Left cardiac atrium (tissue), 4 donors: ENCODE measurements at regions not wholly inside any gene's neighbourhood (a gene's known extent, or its start where the extent isn't known, plus 50 kb on each side); places are given as distances from the start of the nearest gene placed in this dataset.
"Not testable (repeated sequence)": the region's sequence is repeated elsewhere in the genome, so short reads cannot be mapped to it uniquely, and the experiment has no call there.

Experiments used
- ATAC-seq, 2 donors: fragments of 200-7000 bp; cut with Tn5 transposase; one replicate each; pipeline ENCODE4 v1.9.1; 2020; ENCODE audit warnings: mild to moderate bottlenecking in 2 of 2, moderate library complexity in 2 of 2
- DNase-seq: peaks from one replicate; pipeline ENCODE4 v3.0.0-alpha.2; 2020
- intact Hi-C, 2 donors: fragments of 100-400 bp; cut with DNase I; formaldehyde crosslinking; loops; one replicate each; pipeline versions ENCODE4 v1.14.1 to v1.15.1; 2022 to 2023
- donor health status: DM: no; HTN: yes; CAD: no.
- donor health status: DM: no; HTN: yes; CAD: no; lungs with severe emphysema.
- donor health status: DM: yes; HTN: yes; CAD: no.
- donor health status: Dilated cardiomyopathy.

DNA sequence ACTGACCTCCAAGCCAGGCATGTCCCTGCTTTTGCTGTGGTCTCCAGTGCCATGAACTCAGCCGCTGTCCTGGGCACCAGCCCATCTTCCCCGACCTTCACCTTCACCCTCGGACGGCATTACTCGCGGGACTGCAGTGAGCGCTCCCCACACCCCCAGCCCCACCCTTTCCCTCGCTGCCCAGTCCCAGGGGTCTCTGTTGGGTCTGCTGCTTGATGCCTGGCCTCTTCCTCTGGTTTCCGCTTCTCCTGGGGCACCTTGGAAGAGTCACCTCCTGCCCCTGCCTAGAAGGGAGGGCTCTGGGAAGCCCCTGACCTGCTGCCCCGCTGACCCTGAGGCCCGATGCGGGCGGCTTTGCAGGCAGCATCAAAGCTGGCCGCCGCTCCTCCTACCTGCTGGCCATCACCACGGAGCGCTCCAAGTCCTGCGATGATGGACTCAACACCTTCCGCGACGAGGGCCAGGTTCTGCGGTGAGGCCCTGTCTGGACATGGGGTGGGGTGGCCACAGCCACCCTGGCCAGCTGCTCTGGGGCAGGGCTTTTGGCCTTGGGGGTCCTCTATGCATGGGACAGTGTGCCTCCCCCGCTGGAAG lies 102.3 kb downstream of the ZNF267 start:
- intact Hi-C loops, ATAC-seq, DNase-seq: not testable (repeated sequence)

DNA sequence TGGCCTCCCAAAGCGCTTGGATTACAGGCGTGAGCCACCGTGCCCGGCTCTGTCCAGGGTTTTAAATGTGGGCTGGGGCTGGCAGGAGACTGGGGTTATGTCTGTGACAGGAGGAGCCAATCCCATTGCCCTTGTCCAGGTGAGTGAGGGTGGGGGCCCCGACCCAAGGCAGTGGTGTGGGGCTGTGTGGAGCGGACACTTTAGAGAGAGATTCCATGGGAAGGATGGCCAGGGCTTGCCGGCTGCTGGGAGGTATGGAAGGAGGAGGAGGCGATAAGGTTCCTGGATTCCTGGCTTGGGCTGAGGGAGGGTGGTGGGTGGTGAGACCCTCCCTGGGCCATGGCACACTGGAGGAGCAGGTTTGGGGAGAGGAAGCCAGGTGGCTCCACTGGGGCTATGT lies 104.9 kb downstream of the ZNF267 start:
- intact Hi-C loops, ATAC-seq, DNase-seq: not testable (repeated sequence)

DNA sequence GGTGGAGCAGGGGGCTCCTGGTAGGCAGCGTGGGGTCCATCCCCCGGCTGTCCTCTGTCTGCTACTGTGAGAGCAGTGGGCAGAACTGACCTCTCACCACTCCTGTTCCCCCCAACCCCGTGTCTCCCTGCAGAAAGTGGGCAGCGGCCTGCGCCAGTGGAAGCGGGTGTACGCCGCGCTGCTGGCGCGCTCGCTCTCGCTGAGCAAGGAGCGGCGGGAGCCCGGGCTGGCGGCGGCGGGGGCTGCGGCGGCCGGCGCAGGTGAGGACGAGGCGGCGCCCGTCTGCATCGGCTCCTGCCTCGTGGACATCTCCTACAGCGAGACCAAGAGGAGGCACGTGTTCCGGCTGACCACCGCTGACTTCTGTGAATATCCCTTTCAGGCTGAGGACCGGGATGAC lies 108.1 kb downstream of the ZNF267 start:
- ATAC-seq = not testable (repeated sequence)

DNA sequence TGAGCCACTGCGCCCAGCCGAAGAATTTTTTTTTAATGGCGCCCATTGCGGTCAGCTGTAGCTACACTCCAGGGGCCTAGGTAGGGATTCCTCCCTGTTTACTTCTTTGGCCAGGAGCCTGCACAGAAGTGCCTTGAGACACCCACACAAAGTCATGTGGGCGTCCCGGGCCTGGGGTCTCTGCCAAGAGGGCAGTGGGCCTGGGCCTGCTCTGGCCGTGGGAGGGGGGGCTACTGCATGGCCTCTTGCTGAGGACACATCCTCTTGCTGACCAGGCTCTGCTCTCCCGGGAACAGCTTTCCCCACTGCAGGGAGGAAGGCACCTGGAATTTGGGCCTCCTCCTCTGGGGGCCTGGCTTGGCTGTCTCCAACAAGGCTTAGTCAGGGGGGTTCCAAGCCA lies 109.4 kb downstream of the ZNF267 start:
- intact Hi-C loops = not testable (repeated sequence)

More for the DNA sequence above, 108.1 kb downstream of the ZNF267 start:
- DNase-seq, intact Hi-C loops: not testable (repeated sequence)

DNA sequence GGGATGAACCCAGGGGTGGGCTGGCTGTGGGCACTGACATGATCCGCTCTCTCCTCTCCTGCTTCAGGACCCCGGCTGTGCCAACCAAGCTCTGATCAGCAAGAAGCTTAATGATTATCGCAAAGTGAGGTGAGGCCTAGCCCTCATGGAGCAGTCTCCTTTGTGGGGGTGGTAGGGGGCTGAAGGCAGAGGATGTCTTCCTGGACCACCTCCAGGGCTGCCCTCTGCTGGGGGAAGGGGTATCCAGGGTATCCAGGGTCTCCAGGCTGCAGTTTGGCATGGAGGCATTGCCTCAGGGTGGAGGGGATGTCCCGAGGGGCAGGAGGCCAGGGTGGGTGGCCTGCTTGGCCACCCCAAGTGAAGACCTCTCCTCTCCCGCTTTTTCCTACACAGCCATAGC lies 110.1 kb downstream of the ZNF267 start:
- intact Hi-C loops, DNase-seq, ATAC-seq: not testable (repeated sequence)

More for the DNA sequence above, 109.4 kb downstream of the ZNF267 start:
- not testable (repeated sequence) for DNase-seq, ATAC-seq

DNA sequence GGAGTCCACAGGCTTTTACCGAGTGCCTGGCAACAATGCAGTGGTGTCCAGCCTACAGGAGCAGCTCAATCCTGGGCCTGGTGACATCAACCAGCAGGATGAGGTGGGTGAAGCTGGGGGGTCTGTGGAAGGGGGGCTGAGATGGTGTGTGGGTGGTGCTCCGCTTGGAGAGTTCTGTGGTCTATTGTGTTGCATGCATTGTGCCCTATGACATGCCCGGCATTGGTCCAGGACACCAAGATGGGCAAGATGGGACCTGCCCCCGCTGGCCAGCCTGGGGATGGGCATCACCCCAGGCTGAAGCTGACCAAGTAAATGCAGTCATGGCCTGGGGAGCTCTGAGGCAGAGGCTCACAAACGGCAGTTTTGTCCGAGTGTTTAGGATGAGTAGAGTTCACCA lies 113.3 kb downstream of the ZNF267 start:
- DNase-seq, intact Hi-C loops, ATAC-seq: not testable (repeated sequence)

DNA sequence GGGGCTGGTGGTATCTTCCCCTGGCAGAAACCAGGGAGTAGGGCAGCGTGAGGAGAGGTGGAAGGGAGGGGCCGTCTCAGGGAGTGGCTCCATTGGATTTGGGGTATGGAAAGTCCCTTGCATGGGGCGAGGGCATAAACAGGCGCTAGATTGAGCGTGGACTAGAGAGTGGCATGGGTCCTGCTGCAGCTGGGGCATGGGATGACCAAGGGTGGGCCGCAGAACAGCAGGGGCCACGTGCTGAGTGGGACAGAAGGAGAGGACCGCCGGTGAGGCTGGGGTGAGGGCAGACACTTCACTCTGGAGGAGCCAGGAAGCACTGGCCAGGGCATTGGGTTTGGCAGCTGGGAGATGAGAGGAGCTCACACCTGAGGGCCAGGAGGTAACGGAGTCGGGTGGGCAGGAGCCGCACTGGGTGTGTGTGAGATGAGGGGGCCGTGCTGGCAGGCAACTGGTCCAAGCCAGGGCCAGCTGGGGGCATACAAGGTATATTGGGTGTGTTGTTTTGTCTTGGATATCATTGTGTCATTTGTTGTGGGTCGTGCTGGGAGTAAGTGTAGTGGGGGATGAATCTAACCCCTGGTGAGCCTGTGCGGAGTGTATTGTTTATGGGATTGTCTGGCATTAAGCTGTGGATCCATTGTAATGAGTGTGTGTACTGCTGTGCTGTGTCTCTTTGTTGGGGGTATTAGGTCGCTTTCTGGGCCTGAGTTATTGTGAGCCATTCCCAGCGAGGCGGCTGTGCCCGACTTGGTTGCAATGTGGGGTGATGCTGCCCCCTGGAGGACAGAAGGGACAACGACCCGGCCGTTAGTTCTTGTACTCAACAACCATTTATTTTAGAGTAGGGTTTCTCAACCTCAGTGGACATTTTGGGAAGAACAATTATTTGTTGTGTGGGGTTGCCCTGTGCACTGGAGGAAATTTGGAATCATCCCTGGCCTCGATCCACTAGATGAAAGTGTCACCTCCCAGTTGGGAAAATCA lies 115.3 kb downstream of the ZNF267 start:
- DNase-seq (peak; percentile 40), ATAC-seq (peak; percentile 57 to 78)
- intact Hi-C loops = not testable (repeated sequence)

DNA sequence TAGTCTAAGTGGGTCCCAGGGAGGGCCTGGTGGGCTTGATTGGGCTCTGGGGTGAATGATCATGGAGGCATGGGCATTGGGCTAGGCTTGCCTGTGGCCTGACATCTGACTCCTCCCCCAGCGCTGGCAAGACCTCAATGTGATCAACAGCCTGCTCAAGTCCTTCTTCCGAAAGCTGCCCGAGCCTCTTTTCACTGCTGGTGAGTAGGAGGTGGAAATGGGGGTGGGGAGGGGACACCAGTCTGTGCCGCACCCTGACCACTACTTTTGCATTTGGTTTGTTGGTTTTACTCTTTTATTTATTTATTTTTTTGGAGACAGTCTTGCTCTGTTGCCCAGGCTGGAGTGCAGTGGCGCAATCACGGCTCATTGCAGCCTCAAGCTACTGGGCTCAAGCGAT lies 116.7 kb downstream of the ZNF267 start:
- intact Hi-C loops, ATAC-seq: not testable (repeated sequence)

DNA sequence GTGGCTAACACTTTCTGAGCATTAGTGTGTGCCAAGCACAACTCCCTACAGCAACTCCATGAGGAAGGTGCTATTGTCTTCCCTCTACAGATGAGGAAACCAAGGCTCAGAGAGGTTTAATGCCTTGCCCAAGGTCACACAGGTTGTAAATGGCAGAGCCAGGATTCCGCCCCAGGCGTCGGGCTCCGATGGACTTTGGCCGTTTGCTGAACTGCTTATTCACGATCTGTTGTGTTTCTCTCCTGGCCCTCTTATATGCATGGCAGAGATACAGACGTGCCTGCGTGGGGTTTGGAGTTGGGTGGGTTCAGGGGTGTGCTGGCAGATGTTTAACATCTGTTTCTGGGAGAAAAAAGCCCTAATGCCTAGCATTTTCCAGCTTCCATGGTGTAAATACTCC lies 117.4 kb downstream of the ZNF267 start:
- intact Hi-C loops, DNase-seq, ATAC-seq: not testable (repeated sequence)

More for the DNA sequence above, 116.7 kb downstream of the ZNF267 start:
- not testable (repeated sequence) for DNase-seq

DNA sequence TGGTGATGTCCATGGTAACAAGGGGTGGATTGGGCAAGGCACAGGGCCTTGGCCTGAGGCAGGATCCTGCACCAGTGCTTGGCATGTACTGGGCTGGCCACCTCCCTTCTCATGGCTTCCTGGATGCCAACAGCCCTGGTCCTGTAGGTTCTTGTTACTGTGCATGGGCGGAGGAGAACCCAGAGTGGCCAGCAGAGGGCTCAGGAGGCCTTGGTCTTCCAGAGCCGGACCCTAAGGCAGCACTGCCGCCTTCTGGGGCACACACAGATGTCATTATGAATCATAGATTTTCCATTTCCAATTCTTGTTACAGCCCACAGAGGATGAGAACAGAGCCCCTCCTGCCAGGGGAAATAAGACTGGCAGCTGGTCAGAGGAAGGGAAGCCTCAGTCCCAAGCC lies 122.7 kb downstream of the ZNF267 start:
- ATAC-seq, intact Hi-C loops, DNase-seq: not testable (repeated sequence)

DNA sequence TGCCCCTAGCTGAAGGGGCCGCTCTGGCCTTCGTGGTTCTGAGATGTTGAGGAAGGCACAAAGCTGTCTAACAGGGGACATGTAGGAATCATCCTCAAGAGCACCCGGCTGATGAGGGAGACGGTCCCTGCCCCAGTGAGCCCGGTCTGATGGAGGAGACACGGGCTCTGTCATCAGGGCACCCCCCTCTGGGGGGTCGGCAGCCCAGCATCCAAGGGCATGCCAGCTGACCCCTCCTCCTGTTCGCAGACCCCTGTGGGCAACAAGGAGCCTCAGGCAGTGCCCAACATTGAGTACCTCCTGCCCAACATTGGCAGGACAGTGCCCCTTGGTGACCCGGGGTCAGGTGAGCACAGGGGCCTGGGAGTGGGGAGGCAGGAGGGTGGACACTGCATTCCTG lies 128.9 kb downstream of the ZNF267 start:
- ATAC-seq, DNase-seq, intact Hi-C loops: not testable (repeated sequence)

DNA sequence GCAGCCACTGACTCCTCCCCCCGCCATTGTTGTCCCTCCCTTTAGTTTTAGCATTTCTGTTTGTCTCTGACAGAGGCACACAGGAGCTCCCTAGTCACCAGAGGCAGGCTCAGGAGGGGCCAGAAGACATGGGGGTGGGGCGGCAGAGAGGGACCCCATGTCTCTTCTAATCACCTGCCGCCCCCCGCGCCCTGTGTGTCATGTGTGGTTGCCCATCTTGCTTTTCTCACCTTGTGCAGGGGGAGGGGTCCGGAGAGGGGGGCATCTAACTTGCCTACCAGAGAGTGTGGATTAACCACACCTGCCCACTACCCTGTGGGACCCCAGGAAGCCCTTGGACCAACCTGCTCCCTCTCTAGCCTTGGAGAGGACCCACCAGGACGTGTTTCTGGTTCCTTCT lies 130.2 kb downstream of the ZNF267 start:
- ATAC-seq, DNase-seq, intact Hi-C loops: not testable (repeated sequence)

DNA sequence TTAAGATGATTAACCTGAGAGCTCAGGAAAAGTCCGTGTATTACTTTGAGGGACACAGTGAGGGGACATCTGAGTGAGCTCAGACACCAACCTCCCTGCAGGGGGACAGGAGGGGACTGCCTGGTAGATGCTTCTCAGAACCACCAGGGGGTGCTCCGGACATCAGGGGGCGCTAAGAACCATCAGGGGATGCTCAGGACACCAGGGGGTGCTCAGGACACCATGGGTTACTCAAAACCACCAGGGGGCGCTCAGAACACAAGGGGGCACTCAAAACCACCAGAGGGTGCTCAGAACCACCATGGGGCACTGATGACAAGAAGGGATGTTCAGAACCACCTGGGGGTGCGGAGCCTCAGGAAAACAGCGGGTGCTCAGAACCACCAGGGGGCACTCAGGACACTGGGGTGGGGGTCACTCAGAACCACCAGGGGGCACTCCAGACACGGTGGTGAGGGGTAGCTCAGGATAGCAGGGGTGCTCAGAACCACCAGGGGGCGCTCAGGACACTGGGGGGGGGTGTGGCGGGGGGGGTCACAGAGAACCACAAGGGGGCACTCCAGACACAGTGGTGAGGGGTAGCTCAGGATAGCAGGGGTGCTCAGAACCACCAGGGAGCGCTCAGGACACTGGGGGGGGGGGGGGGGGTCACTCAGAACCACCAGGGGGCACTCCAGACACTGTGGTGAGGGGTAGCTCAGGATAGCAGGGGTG lies 165.3 kb downstream of the ZNF267 start:
- ATAC-seq, DNase-seq, intact Hi-C loops: not testable (repeated sequence)

DNA sequence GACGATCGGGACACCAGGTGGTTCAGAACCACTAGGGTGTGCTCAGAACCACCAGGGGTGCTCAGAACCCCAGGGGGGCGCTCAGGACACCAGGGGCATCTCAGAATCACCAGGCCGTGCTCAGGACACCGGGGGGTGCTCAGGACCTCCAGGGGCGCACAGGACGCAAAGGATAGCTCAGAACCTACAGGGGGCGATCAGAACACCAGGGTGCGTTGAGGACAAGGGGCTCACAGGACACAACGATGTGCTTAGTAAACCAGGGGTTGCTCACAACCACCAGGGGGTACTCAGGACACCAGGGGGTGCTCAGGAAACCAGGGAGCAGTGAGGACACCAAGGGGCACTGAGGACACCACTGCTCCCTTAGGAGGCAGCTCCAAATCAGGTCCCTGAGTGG lies 166.3 kb downstream of the ZNF267 start:
- intact Hi-C loops, DNase-seq, ATAC-seq: not testable (repeated sequence)

DNA sequence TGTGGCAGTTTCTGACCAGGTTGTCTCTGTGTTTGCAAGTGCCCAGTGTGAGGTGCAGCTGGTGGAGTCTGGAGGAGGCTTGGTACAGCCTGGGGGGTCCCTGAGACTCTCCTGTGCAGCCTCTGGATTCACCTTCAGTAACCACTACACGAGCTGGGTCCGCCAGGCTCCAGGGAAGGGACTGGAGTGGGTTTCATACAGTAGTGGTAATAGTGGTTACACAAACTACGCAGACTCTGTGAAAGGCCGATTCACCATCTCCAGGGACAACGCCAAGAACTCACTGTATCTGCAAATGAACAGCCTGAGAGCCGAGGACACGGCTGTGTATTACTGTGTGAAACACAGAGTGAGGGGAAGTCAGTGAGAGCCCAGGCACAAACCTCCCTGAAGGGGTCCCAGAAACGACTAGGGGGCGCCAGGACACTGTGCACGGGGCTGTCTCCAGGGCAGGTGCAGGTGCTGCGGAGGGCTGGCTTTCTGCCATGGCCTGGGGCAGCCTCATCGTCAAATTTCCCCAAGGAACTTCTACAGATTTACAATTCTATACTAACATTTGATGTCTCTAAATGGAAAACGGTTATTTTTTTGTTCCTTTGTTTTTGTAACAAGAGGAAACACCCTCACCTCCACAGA lies 187.0 kb upstream of the TP53TG3D start:
- intact Hi-C loops, ATAC-seq, DNase-seq: not testable (repeated sequence)

DNA sequence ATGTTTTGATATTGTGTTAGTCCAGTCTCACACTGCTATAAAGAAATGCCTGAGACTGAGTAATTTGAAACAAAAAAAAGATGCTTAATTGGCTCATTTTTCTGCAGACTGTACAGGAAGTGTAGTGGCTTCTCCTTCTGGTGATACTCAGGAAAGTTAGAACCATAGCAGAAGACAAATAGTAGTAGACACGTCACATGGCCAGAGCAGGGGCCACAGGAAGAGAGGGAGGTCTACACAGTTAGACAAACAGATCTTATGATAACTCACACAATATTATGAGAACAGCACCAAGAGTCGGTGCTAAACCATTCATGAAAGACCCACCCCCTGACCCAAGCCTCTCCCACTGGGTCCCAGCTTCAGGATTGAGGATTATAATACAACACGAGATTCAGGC lies 181.5 kb upstream of the TP53TG3D start:
- ATAC-seq, intact Hi-C loops, DNase-seq: not testable (repeated sequence)

DNA sequence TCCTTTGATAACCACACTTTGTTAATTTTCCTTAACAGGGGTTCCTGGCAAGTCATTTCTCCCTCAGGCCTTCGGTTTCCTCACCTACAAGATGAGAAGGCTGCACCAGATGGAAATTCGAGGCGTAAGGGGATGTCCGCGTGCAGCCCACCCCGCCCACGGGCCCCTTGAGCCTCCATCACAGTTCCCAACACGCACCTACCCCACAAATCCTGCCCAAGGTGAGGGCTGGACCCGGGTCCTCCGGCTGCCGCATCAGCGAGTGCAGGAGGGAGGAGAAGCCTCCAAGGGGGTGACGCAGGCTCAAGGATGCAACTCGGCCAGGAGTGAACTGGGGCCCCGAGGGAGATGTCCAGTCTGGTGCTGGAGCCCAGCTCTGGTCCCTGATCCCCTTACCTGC lies 169.2 kb upstream of the TP53TG3D start:
- ATAC-seq, DNase-seq, intact Hi-C loops: not testable (repeated sequence)

DNA sequence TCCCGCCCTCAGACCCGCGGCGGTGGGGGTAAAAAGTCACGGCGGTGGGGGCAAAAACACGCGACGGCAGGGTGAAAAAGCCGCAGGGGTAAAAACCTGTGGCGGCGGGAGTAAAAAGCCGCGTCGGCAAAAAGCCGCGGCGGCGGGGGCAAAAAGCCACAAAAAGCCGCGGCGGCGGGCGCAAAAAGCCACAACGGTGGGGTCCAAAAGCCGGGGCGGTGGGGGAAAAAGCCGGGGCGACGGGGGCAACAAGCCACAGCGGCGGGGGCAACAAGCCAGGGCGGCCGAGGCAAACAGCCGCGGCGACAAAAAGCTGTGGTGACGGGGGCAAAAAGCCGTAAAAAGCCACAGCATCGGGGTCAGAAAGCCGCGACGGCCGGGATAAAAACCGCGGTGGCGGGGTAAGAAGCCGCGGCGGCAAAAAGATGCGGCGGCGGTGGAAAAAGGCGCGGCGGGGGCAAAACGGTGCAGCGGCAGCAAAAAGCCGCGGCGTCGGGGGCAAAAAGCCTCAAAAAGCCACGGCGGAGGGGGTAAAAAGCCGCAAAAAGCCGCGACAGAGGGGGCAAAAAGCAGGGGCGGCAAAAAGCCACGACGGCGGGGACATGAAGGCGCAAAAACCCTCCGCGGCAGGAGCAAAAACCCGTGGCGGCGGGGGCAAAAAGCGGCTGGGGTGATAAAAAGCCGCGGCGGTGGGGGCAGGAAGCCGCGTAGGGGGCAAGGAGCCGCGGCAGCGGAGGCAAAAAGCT lies 168.3 kb upstream of the TP53TG3D start:
- intact Hi-C loops, ATAC-seq, DNase-seq: not testable (repeated sequence)
